ENCODE measurements at regions not wholly inside any gene's neighbourhood (a gene's known extent, or its start where the extent isn't known, plus 50 kb on each side); places are given as distances from the start of the nearest gene placed in this dataset.

DNA sequence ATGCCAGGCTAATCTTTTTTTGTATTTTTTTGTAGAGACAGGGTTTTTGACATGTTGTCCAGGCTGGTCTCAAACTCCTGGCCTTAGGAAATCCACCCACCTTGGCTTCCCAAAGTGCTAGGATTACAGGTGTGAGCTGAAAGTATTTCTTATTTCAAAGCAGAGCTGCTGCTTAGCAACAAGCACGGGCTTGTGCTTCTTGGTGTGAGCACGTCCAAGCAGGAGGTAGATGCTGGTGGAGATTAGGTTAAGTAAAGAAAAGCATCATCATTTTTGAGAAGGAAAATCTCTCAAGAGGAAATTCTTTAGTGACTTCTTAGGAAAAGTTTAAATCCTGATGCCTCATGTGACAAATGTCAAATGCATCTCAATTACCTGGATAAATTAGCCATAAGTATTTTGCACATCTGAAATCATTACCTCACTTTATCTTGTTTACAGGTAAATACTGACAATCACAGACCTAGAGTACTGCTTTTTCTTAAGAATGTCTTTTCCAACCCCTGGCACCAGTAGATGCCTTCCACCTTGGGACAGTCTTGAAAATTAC lies 431.8 kb upstream of the FZD8 start:
- DNase-seq, result no peak

DNA sequence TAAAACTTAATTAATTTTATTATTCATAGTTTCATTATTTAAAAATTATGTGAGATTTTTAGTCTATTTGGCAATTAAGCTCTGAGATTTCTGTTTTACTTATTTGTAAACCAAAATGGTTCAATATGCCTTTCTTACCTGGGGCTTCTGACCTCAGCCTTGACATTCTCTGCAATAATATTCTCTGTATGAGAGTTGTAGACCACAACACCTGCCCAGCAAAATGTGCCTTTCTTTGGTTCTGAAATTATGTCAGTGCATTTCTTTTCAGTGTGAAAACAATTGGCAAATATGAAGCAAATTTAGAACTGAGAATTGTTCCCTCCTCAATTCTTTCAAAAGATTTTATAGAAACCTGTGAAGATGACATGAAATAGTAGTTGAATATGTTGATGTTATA lies 426.4 kb upstream of the FZD8 start:
- no peak for DNase-seq

GRCh38 chr10:36067748-36068147 lies 425.7 kb upstream of the FZD8 start:
- no peak for DNase-seq

DNA sequence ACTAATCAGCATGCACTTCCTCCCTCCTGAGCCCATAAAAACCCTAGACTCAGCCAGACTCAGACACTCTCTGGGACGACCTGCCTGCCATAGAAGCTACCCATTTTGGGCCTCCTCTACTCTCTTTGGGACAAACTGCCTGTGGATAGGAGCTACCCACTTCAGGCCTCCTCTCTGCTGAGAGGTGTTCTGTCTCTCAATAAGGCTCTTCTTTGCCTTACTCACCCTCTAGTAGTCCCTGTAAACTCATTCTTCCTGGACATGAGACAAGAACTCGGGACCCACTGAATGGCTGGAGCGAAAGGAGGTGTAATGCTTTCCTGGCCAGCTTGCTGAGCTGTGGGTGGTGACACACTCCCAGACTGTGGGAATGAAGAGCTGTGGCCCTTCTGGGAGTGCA lies 424.8 kb upstream of the FZD8 start:
- no peak for DNase-seq

DNA sequence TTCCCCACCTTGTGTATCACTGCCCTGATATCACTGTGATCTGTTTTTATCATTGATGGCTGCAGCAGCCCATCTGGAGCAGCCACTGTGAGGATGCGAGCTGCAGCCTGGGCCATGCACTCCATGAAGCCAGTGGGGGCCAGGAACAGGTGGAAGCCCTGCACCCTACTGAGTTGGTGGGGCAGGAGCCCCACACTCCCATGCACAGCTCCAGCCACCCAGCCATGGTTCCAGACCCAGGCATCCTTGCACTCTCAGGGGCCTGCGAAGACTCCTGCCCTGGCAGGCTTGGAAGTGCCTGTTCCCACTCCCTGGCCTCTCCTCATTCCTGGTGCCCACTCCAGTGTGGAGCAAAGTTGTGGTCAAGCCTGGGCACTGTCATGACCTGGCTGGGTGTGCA lies 424.0 kb upstream of the FZD8 start:
- DNase-seq, result no peak

DNA sequence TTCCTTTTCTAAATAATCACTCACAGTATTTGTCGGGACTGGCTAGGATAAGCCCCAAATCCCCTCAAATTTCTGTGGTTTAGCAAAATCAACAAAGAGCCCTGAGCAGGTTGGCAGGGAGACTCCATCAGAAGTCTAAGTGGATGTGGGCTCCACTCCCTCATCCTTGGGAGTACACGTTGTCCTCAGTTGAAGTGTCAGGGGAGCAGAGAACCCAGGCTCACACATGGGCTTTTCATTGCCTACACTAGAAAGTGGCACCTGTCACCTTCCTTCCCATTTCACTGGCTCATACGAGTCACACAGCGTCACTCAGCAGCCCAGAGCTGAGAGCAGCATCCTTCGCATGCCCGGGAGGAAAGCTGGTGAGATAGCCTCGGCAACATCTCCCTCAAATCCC lies 421.3 kb upstream of the FZD8 start:
- DNase-seq, result no peak

GRCh38 chr10:36057731-36058130 lies 415.6 kb upstream of the FZD8 start:
- DNase-seq, result no peak

- no peak for DNase-seq
These were observed 415.1 kb upstream of the FZD8 start for GRCh38 chr10:36057180-36057579.

DNA sequence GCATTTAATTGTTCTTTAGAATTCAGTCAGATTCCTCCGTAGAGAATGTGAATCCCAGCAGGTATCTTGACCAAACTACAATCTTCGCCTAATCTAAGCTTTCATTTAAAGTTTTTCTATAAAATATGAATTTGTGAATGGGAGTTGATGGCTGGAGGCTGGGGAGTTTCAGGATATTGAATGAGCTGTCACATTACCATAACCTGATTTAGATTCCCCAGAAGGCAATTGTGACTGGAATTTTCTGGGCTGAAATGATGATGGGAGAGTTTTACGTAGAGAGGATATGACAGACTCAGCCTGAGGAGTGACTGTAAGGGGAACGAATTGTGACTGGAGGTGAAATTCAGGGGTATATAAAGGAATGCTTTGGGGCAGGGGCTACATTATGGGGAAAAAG lies 411.7 kb upstream of the FZD8 start:
- no peak for DNase-seq

DNA sequence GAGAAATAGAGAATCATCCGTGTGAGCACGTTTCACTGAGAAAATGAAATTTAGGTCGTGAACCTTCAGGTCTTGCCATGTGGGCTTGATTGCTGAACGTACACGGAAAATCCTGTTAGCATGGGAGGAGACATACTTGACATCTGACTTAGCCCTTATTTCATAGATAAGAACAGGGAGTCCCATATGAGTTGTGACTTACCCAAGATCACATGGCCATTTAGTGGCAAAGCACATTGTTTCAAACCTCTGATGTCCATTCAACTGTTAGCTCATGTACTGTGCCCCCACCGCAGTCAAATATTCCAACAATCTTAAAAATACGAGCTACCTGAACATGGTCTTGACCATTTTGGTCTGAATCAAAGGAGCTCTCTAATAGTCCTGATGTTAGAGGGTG lies 411.2 kb upstream of the FZD8 start:
- no peak for DNase-seq

DNA sequence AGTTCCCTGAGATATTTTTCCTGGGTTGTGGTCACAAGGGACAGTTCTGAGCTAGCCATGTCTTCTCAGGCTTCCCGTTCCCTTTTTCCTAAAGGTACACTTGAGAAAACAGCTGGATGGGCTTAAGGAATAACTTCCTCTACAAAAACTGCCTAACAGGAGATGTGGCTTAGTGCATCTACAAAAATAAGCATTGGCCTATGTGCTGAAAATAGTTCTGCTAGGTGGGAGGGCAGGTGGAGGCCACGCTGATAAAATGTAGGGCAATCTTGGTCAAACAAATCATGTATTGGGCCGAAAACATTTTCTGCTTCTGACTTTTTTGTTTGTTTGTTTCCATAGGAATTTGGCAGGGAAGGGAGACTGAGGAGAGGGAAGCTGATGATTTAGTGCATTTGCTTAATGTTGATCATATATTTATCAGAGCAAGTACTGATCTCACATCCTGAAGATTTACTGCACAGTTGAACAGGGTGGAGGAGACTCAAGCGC lies 409.4 kb upstream of the FZD8 start:
- DNase-seq, result no peak

DNA sequence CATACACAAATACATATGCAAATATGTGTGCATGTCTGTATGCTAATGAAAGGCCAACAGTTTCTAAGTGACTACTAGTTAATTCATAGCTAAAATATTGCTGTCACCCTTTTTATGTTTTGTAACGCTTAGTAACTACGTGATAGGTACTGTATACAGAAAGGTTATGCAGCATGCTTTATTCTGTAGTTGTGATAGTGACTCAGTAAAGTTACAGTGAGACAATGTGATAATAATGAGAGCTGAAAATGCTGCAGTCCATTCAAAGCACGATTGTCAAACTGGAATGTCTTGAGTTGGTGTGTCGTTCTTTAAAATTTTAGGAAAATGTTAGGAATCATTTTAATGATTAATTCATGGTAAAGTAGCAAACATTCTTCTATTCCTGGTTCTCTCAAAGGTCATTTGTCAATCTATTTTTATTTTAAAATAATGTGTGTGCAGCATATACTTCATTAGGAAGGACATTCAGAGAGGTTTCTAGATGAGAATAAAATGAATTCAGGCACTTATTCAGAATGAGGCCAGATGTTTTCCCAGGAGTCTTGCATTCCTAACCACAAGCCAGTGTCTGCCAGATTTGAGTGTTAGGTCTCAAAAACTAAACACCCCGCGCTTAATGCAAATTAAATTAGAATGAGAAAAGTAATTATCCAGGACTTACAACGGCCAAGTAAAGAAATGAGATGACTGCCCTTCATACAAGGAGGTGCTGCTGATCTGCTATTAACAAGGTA lies 408.8 kb upstream of the FZD8 start:
- no peak for DNase-seq

GRCh38 chr10:36048780-36049179 lies 406.7 kb upstream of the FZD8 start:
- DNase-seq, result no peak

DNA sequence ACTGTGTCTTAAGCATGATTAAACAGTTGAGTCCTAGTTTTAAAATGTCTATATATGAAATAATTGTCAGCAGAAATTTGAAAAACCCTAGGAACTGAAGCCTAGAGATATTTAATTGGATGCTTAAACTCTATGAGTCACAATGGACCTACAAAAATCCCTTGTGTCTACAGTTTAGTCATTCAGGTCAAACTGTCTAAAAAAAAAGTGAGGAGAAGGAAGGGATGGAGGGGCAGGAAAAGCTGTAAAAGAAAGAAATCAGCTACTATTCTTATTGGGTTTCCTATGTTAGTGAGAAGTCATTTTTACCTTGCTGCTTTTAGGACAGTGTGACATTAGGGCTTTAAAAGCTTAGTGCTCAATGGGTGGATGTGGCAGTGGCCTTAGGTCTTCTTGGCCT lies 406.1 kb upstream of the FZD8 start:
- DNase-seq, result no peak

DNA sequence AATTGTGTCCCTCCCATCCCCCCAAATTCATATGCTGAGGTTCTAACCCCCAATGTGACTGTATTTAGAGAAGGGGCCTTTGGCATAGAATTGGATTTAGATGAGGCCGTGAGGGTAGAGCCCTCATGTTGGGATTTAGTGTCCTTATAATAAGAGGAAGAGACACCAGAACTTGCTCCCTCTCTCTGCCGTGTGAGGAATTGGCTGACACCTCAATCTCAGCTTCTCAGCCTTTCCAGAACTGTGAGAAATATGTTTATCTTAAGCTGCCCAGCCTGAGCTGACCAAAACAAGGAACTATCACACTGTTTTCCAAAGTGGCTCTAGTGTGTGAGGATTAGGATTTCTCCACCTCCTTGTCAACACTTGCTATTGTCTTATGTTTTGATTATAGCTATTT lies 400.0 kb upstream of the FZD8 start:
- no peak for DNase-seq

DNA sequence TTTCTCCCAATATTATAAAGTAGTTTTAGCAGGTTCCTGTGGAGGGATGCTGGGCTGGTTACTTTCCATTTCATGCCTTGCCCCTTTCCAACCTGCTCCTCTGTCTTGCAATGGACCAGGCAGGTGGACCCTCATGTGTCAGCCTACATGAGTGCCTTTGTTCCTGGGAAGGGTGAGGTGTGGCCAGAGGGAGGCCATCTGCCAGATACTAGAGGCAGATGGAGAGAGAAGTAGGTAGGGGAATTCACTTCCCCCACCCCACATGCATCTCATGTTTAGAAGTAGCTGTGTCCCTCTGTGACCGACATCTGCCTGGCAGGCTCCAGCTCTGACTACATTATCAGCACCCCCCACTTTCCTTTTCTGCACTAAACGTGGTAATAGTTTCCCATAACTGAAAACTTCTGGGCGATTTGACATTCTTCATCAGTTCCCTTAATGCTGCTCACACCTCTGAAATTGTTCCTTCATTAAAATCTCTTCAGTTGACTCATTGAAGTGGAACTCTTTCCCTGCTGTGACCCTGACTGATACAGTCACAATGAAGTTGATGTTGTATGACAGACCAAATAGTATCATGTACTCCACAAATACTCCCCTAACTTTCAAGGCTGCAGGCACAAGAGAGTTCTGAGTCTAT lies 396.3 kb upstream of the FZD8 start:
- no peak for DNase-seq

GRCh38 chr10:36036137-36036536 lies 394.0 kb upstream of the FZD8 start:
- DNase-seq, result no peak

GRCh38 chr10:36033808-36034207 lies 391.7 kb upstream of the FZD8 start:
- no peak for DNase-seq

DNA sequence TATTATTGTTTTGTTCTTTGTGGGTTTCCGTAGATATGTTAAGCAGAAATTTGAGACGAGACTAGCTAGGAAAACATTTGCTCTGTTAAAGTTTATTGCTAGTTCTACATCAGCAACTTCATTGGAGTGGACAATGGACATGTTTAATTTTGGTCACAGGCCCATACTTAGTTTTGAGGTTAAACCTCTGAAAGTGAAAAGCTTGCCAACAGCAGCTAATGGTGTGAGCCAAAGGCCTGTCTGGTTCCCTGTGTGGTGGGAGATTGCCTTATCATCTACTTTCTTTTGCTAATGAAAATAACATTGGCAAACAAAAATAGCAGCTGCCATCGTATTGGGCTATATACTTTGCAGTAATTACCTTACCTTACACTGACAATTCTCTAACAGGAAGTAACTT lies 388.4 kb upstream of the FZD8 start:
- DNase-seq, result no peak

DNA sequence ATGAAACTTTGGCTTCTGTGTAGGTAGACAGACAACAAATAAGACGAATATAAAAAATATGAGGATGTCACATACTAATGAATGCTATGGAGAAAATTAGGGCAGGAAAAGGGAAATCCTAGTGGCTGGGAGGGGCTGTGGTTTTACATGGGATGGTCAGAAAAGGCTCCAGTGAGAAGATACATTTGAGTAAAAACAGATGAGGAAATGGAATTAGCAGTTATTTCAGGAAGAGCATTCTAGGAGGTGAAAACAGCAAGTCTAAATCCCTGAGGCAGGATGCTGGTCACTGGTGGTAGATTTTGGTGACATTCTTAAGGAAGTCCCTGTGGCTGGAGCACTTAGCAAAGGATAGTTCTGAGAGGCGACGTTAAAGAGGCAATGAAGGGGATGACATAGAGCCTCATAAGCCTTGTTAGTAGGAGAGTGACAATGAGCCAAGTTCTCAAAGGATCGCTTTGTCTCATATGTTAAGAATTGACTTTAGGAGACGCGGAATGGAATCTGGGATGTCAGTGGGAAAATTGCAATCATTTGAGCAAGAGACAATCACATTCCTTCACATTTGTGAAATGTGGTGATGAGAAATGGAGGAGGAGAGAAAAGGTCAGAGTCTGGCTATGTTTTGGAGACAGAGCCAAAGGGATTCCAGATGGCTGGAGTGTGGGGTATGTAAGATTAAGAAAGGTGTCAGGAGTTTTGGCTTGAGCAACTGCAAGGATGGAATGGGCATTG lies 384.7 kb upstream of the FZD8 start:
- no peak for DNase-seq

DNA sequence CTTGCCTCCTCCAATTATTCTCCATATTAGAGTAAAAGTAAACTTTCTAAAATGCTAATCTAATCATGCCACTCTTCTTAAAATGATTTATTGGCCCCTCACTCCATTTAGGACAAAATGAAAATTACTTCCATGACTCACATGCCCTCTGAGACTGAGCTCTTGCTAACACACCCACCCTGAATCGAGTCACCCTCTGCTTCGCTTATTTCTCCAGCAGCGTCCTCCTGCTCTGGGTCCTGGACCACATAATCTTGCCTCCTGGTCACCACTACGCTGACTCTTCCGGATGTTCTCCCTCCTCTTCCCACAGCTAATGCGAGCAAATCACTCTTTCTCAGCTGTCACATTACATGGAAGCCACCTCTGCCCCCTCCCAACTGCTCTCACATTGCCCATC lies 384.0 kb upstream of the FZD8 start:
- no peak for DNase-seq

GRCh38 chr10:36023939-36024338 lies 381.8 kb upstream of the FZD8 start:
- DNase-seq, result no peak

- DNase-seq, result no peak
These were observed 379.0 kb upstream of the FZD8 start for GRCh38 chr10:36021096-36021495.

- no peak for DNase-seq
These were observed 377.7 kb upstream of the FZD8 start for GRCh38 chr10:36019749-36020148.
